ENCODE measurements at regions not wholly inside any gene's neighbourhood (a gene's known extent, or its start where the extent isn't known, plus 50 kb on each side); places are given as distances from the start of the nearest gene placed in this dataset.

GRCh38 chrX:14476205-14476604, 53.1 kb upstream of the GLRA2 start:
- DNase-seq = no peak

- no peak for DNase-seq
These were observed 79.6 kb upstream of the GLRA2 start for GRCh38 chrX:14449773-14450172.

- DNase-seq = no peak
These were observed 80.9 kb upstream of the GLRA2 start for GRCh38 chrX:14448406-14448805.

- DNase-seq = no peak
These were observed 89.2 kb upstream of the GLRA2 start for GRCh38 chrX:14440106-14440505.

- DNase-seq = no peak
These were observed 101.7 kb upstream of the GLRA2 start for GRCh38 chrX:14427614-14428013.

GRCh38 chrX:14420841-14421240, 108.5 kb upstream of the GLRA2 start:
- no peak for DNase-seq

GRCh38 chrX:14412686-14413085, 116.7 kb upstream of the GLRA2 start:
- no peak for DNase-seq

- DNase-seq = no peak
These were observed 118.0 kb upstream of the GLRA2 start for GRCh38 chrX:14411326-14411725.

GRCh38 chrX:14409341-14409740, 120.0 kb upstream of the GLRA2 start:
- DNase-seq = no peak

GRCh38 chrX:14406225-14406624, 123.1 kb upstream of the GLRA2 start:
- no peak for DNase-seq

- no peak for DNase-seq
These were observed 130.6 kb upstream of the GLRA2 start for GRCh38 chrX:14398725-14399124.

- DNase-seq = no peak
These were observed 139.7 kb upstream of the GLRA2 start for GRCh38 chrX:14389682-14390081.

- DNase-seq = no peak
These were observed 142.4 kb upstream of the GLRA2 start for GRCh38 chrX:14386981-14387380.

GRCh38 chrX:14380044-14380443, 149.3 kb upstream of the GLRA2 start:
- DNase-seq = no peak

GRCh38 chrX:14377427-14377826, 151.9 kb upstream of the GLRA2 start:
- DNase-seq = no peak

GRCh38 chrX:14363728-14364127, 165.6 kb upstream of the GLRA2 start:
- DNase-seq = no peak

GRCh38 chrX:14362721-14363120, 166.6 kb upstream of the GLRA2 start:
- no peak for DNase-seq

GRCh38 chrX:14361435-14361834, 167.9 kb upstream of the GLRA2 start:
- DNase-seq = no peak

GRCh38 chrX:14359727-14360126, 169.6 kb upstream of the GLRA2 start:
- no peak for DNase-seq

- no peak for DNase-seq
These were observed 170.0 kb upstream of the GLRA2 start for GRCh38 chrX:14359316-14359715.

- no peak for DNase-seq
These were observed 172.0 kb upstream of the GLRA2 start for GRCh38 chrX:14357314-14357713.

GRCh38 chrX:14356401-14356800, 172.9 kb upstream of the GLRA2 start:
- DNase-seq = no peak

GRCh38 chrX:14355556-14355955, 173.8 kb upstream of the GLRA2 start:
- DNase-seq = no peak

- no peak for DNase-seq
These were observed 174.8 kb upstream of the GLRA2 start for GRCh38 chrX:14354521-14354920.

- DNase-seq = no peak
These were observed 176.8 kb upstream of the GLRA2 start for GRCh38 chrX:14352511-14352910.

Data from activated CD8-positive, alpha-beta memory T cell treated with anti-CD3 and anti-CD28 coated beads for 24 hours (primary cell).